Motor neuron (in vitro differentiated cells): ENCODE measurements at regions not wholly inside any gene's neighbourhood (a gene's known extent, or its start where the extent isn't known, plus 50 kb on each side); places are given as distances from the start of the nearest gene placed in this dataset.
A peak's percentile ranks its signal among the peaks of the same experiment; 100 is the strongest.

Experiments used
- ATAC-seq, 8 experiments: fragments of 200-7000 bp; cut with Tn5 transposase; replicated peaks in 6 of 8; 2 replicates each; pipeline ENCODE4 v1.8.0; 2021; ENCODE audit warnings: mild to moderate bottlenecking in 8 of 8, moderate library complexity in 8 of 8
- H3K27ac ChIP-seq, 2 donors: fragments of 250-450 bp; sonication (Bioruptor Pico); 2 replicates each; pipeline ENCODE4 v1.9.0; 2021; ENCODE audit warnings: antibody characterized with exemption in 2 of 2, mild to moderate bottlenecking in 2 of 2, moderate library complexity in 1 of 2
- H3K4me1 ChIP-seq, 2 donors: fragments of 250-450 bp; sonication (Bioruptor Pico); replicated peaks in 1 of 2; 2 replicates each; pipeline ENCODE4 v1.6.1; 2021; ENCODE audit warnings: antibody characterized with exemption in 2 of 2, mild to moderate bottlenecking in 2 of 2, moderate library complexity in 1 of 2
- H3K4me3 ChIP-seq, 5 donors: fragments of 250-450 bp; sonication (Bioruptor Pico); 2 replicates each; pipeline ENCODE4 v1.9.0; 2021; ENCODE audit warnings: antibody characterized with exemption in 5 of 5, mild to moderate bottlenecking in 5 of 5, moderate library complexity in 4 of 5
- WGBS, 10 experiments: fragments of 450-650 bp; shearing (Covaris generic); methylation state at CpG; one replicate each; pipeline ENCODE4 v1.0.0; 2022; 5-methylcytosine and 5-hydroxymethylcytosine counted together
- in situ Hi-C, 9 experiments: fragments of 400-800 bp; cut with MboI; loops; one replicate each; pipeline ENCODE4 v1.15.0; 2021; ENCODE audit warnings: low sequenced_read_pairs in 9 of 9, low pct_unique_long_range_greater_than_20kb in 2 of 9; ENCODE audit not compliant: unreplicated experiment in 9 of 9

GRCh38 chr10:2992401-2993198, 74.7 kb upstream of the PFKP start:
- 17 to 93% (median 77%) methylated on average over 1 to 10 of the region's 10 CpGs; no CpG with 5 or more reads in 1 of the 10 experiments for WGBS, 10 experiments
- Histone ChIP-seq H3K4me3 (no peak overlapping the region), H3K27ac (no peak overlapping the region), H3K4me1 (peaks cover 3 to 13% of the 10 kb centered on the region in 2 donors)
- in situ Hi-C loops = no loop called here
- ATAC-seq = no peak

GRCh38 chr10:2990764-2991163, 76.6 kb upstream of the PFKP start:
- Histone ChIP-seq H3K4me3 (no peak overlapping the region), H3K27ac (no peak overlapping the region), H3K4me1 (peaks cover 14 to 22% of the 10 kb centered on the region in 2 donors)
- ATAC-seq = peak in 5 of 8 experiments; percentile 45 to 75 (median 65)
- in situ Hi-C loops = no loop called here
- WGBS, 10 experiments = 0 to 76% (median 40%) methylated on average over 1 to 3 of the region's 3 CpGs; no CpG with 5 or more reads in 1 of the 10 experiments

- Histone ChIP-seq H3K4me1 (peaks cover 19 to 26% of the 10 kb centered on the region in 2 donors), H3K27ac (no peak overlapping the region), H3K4me3 (no peak overlapping the region)
- ATAC-seq = no peak
- 0 to 97% (median 80%) methylated on average over 1 to 4 of the region's 4 CpGs; no CpG with 5 or more reads in 5 of the 10 experiments for WGBS, 10 experiments
- in situ Hi-C loops = no loop called here
These were observed 77.9 kb upstream of the PFKP start for GRCh38 chr10:2989292-2989947.

- no peak overlapping the region for H3K27ac ChIP-seq
- in situ Hi-C loops = no loop called here
- 5 to 81% (median 36%) methylated on average over 1 to 2 of the region's 2 CpGs; no CpG with 5 or more reads in 4 of the 10 experiments for WGBS, 10 experiments
- no peak for ATAC-seq
- peaks cover 19 to 26% of the 10 kb centered on the region in 2 donors for H3K4me1 ChIP-seq
- H3K4me3 ChIP-seq = no peak overlapping the region
These were observed 80.1 kb upstream of the PFKP start for GRCh38 chr10:2987185-2987768.

- peak in 2 of 8 experiments; percentile 11 to 27 for ATAC-seq
- Histone ChIP-seq H3K27ac (no peak overlapping the region), H3K4me3 (no peak overlapping the region), H3K4me1 (peaks cover 19 to 26% of the 10 kb centered on the region in 2 donors)
- in situ Hi-C loops = no loop called here
- WGBS, 10 experiments = 7 to 94% (median 55%) methylated on average over 1 to 8 of the region's 11 CpGs; no CpG with 5 or more reads in 2 of the 10 experiments
These were observed 81.0 kb upstream of the PFKP start for GRCh38 chr10:2986391-2986801.

GRCh38 chr10:2985729-2986232, 81.6 kb upstream of the PFKP start:
- in situ Hi-C loops = no loop called here
- peak; percentile 62 to 93 (median 90) for ATAC-seq
- 0 to 84% (median 42%) methylated on average over 2 to 9 of the region's 11 CpGs; no CpG with 5 or more reads in 2 of the 10 experiments for WGBS, 10 experiments

GRCh38 chr10:2984682-2985081, 82.7 kb upstream of the PFKP start:
- no peak overlapping the region for H3K4me3 ChIP-seq
- no peak overlapping the region for H3K27ac ChIP-seq
- in situ Hi-C loops = no loop called here
- peaks cover 16% of the 10 kb centered on the region in 2 donors for H3K4me1 ChIP-seq
- ATAC-seq = no peak
- 60 to 100% (median 88%) methylated on average over 1 to 7 of the region's 10 CpGs; no CpG with 5 or more reads in 2 of the 10 experiments for WGBS, 10 experiments

More at GRCh38 chr10:2985729-2986232, 81.6 kb upstream of the PFKP start:
- Histone ChIP-seq H3K4me1 (peaks cover 16 to 19% of the 10 kb centered on the region in 2 donors), H3K4me3 (no peak overlapping the region), H3K27ac (no peak overlapping the region)

GRCh38 chr10:2982146-2982545, 85.2 kb upstream of the PFKP start:
- no peak overlapping the region for H3K4me3 ChIP-seq
- 75 to 96% (median 80%) methylated on average over 2 to 6 of the region's 7 CpGs; no CpG with 5 or more reads in 1 of the 10 experiments for WGBS, 10 experiments
- in situ Hi-C loops = no loop called here
- peaks cover 13 to 16% of the 10 kb centered on the region in 2 donors for H3K4me1 ChIP-seq
- no peak for ATAC-seq
- no peak overlapping the region for H3K27ac ChIP-seq

- in situ Hi-C loops = no loop called here
- 40 to 90% (median 85%) methylated on average over 1 to 15 of the region's 19 CpGs; no CpG with 5 or more reads in 1 of the 10 experiments for WGBS, 10 experiments
- no peak for ATAC-seq
- no peak overlapping the region for H3K27ac ChIP-seq
- H3K4me3 ChIP-seq = no peak overlapping the region
- peaks cover 10 to 11% of the 10 kb centered on the region in 2 donors for H3K4me1 ChIP-seq
These were observed 86.0 kb upstream of the PFKP start for GRCh38 chr10:2981361-2981801.

- no peak overlapping the region for H3K27ac ChIP-seq
- peaks cover 5 to 6% of the 10 kb centered on the region in 2 donors for H3K4me1 ChIP-seq
- no peak overlapping the region for H3K4me3 ChIP-seq
- peak in 5 of 8 experiments; percentile 24 to 70 (median 60) for ATAC-seq
- in situ Hi-C loops = no loop called here
- 34 to 97% (median 75%) methylated on average over 3 to 10 of the region's 10 CpGs; no CpG with 5 or more reads in 1 of the 10 experiments for WGBS, 10 experiments
These were observed 86.5 kb upstream of the PFKP start for GRCh38 chr10:2980791-2981360.

- H3K4me1 ChIP-seq = no peaks in the 10 kb centered on the region
- no peak overlapping the region for H3K27ac ChIP-seq
- ATAC-seq = no peak
- H3K4me3 ChIP-seq = no peak overlapping the region
- in situ Hi-C loops = no loop called here
- 25 to 100% (median 90%) methylated on average over 1 to 5 of the region's 5 CpGs for WGBS, 10 experiments
These were observed 87.2 kb upstream of the PFKP start for GRCh38 chr10:2980116-2980515.

- WGBS, 10 experiments = 40 to 93% (median 75%) methylated on average over 1 to 7 of the region's 8 CpGs; no CpG with 5 or more reads in 1 of the 10 experiments
- Histone ChIP-seq H3K27ac (no peak overlapping the region), H3K4me3 (no peak overlapping the region), H3K4me1 (peaks cover 7 to 8% of the 10 kb centered on the region in 2 donors)
- no peak for ATAC-seq
- in situ Hi-C loops = no loop called here
These were observed 88.0 kb upstream of the PFKP start for GRCh38 chr10:2979306-2979705.
